CD14-positive monocyte (primary cell): ENCODE measurements at regions not wholly inside any gene's neighbourhood (a gene's known extent, or its start where the extent isn't known, plus 50 kb on each side); places are given as distances from the start of the nearest gene placed in this dataset.

Experiments
- DNase-seq, 3 donors: peaks; one replicate each; pipeline ENCODE4 v3.0.0-alpha.2; 2011 to 2022
- H2AFZ ChIP-seq: 2 replicates; pipeline ENCODE4 v1.6.0; 2012; ENCODE audit warnings: mild to moderate bottlenecking, low read depth, low read length, inconsistent platforms; ENCODE audit not compliant: insufficient read depth, poor library complexity, severe bottlenecking
- H3K27ac ChIP-seq, 2 donors: 1 replicate in 1 of 2; 2 replicates in 1 of 2; pipeline ENCODE4 v1.5.1; 2012 to 2013; ENCODE audit warnings: low read length in 2 of 2, control low read depth in 1 of 2, inconsistent platforms in 1 of 2, low read depth in 1 of 2, mild to moderate bottlenecking in 1 of 2
- H3K27me3 ChIP-seq, 2 donors: one replicate each; pipeline versions ENCODE4 v1.6.0 to v1.6.1; 2011 to 2013; ENCODE audit warnings: low read length in 2 of 2; ENCODE audit not compliant: control insufficient read depth in 2 of 2, insufficient read depth in 2 of 2
- H3K36me3 ChIP-seq, 2 donors: replicated peaks in 1 of 2; 1 replicate in 1 of 2; 2 replicates in 1 of 2; pipeline versions ENCODE4 v1.5.1 to v1.6.1; 2012 to 2013; ENCODE audit warnings: low read length in 2 of 2, control low read depth in 1 of 2, inconsistent platforms in 1 of 2, mild to moderate bottlenecking in 1 of 2; ENCODE audit not compliant: insufficient read depth in 2 of 2, control insufficient read depth in 1 of 2
- H3K4me1 ChIP-seq, 2 donors: 1 replicate in 1 of 2; 2 replicates in 1 of 2; pipeline versions ENCODE4 v1.5.1 to v1.6.1; 2012 to 2013; ENCODE audit warnings: low read length in 2 of 2, control low read depth in 1 of 2, inconsistent platforms in 1 of 2, mild to moderate bottlenecking in 1 of 2, moderate library complexity in 1 of 2; ENCODE audit not compliant: insufficient read depth in 2 of 2, control insufficient read depth in 1 of 2
- H3K4me2 ChIP-seq: replicated peaks from 2 replicates; pipeline ENCODE3; 2012; ENCODE audit warnings: low read length, moderate library complexity, mild to moderate bottlenecking; ENCODE audit not compliant: poor library complexity, severe bottlenecking; ENCODE audit errors: extremely low read depth
- H3K4me3 ChIP-seq, 3 experiments: fragments of 200-600 bp in 1 of 3; sonication (generic) in 1 of 3; replicated peaks in 1 of 3; 1 replicate in 2 of 3; 2 replicates in 1 of 3; pipeline ENCODE4 v1.5.1; 2011 to 2013; ENCODE audit warnings: low read length in 3 of 3, mild to moderate bottlenecking in 3 of 3, control low read depth in 2 of 3, low read depth in 2 of 3, inconsistent platforms in 1 of 3, moderate library complexity in 1 of 3
- H3K79me2 ChIP-seq: 2 replicates; pipeline ENCODE4 v1.6.0; 2012; ENCODE audit warnings: mild to moderate bottlenecking, control low read depth, inconsistent platforms, low read length, moderate library complexity; ENCODE audit not compliant: insufficient read depth
- H3K9ac ChIP-seq: 2 replicates; pipeline ENCODE4 v1.6.0; 2017; ENCODE audit warnings: low read length, mild to moderate bottlenecking; ENCODE audit not compliant: insufficient read depth, poor library complexity, severe bottlenecking
- H3K9me3 ChIP-seq, 2 donors: replicated peaks in 1 of 2; 1 replicate in 1 of 2; 2 replicates in 1 of 2; pipeline versions ENCODE4 v1.5.1 to v1.6.1; 2012 to 2013; ENCODE audit warnings: low read length in 2 of 2, control low read depth in 1 of 2; ENCODE audit not compliant: control insufficient read depth in 1 of 2, insufficient read depth in 1 of 2
- H4K20me1 ChIP-seq: 2 replicates; pipeline ENCODE4 v1.6.0; 2012; ENCODE audit warnings: mild to moderate bottlenecking, low read length, control low read depth, moderate library complexity; ENCODE audit not compliant: insufficient read depth
- H3K27ac Mint-ChIP-seq, 7 donors: one replicate each; pipeline ENCODE4 v1.8.0; 2020; ENCODE audit warnings: mild to moderate bottlenecking in 7 of 7, mixed read lengths in 7 of 7, moderate library complexity in 6 of 7, inconsistent platforms in 2 of 7
- H3K27me3 Mint-ChIP-seq, 3 donors: one replicate each; pipeline ENCODE4 v1.8.0; 2021 to 2022; ENCODE audit warnings: low read depth in 3 of 3, mild to moderate bottlenecking in 3 of 3, mixed read lengths in 3 of 3, moderate library complexity in 3 of 3, inconsistent platforms in 1 of 3
- H3K36me3 Mint-ChIP-seq, 2 donors: one replicate each; pipeline ENCODE4 v1.8.0; 2020; ENCODE audit warnings: mixed read lengths in 2 of 2, inconsistent platforms in 1 of 2, mild to moderate bottlenecking in 1 of 2
- H3K4me1 Mint-ChIP-seq: one replicate; pipeline ENCODE4 v1.8.0; 2020; ENCODE audit warnings: mild to moderate bottlenecking, mixed read lengths
- H3K4me3 Mint-ChIP-seq, 2 donors: one replicate each; pipeline ENCODE4 v1.8.0; 2020; ENCODE audit warnings: mild to moderate bottlenecking in 2 of 2, mixed read lengths in 2 of 2, moderate library complexity in 1 of 2
- H3K9me3 Mint-ChIP-seq, 7 donors: one replicate each; pipeline ENCODE4 v1.8.0; 2020 to 2022; ENCODE audit warnings: mixed read lengths in 7 of 7, mild to moderate bottlenecking in 6 of 7, moderate library complexity in 6 of 7, inconsistent platforms in 2 of 7
- CTCF ChIP-seq: fragments of 200-600 bp; IDR thresholded peaks from one replicate; pipeline ENCODE4 v1.8.0; 2022; ENCODE audit warnings: antibody characterized with exemption, mild to moderate bottlenecking
- WGBS: methylation state at CpG from one replicate; pipeline ENCODE4 v1.1.5; 2013; ENCODE audit warnings: missing lambda C conversion rate; ENCODE audit not compliant: insufficient coverage; 5-methylcytosine and 5-hydroxymethylcytosine counted together
- intact Hi-C, 2 donors: fragments of 100-400 bp; cut with micrococcal nuclease; formaldehyde crosslinking; loops; one replicate each; pipeline versions ENCODE4 v1.15.0 to v1.15.1; 2023

- Histone ChIP-seq H2AFZ (no peak overlapping the region), H3K4me2 (no peak overlapping the region), H3K9me3 (no peaks in the 10 kb centered on the region), H3K36me3 (no peaks in the 10 kb centered on the region), H3K27me3 (no peaks in the 10 kb centered on the region), H4K20me1 (no peaks in the 10 kb centered on the region), H3K27ac (no peak overlapping the region), H3K4me3 (no peak overlapping the region), H3K79me2 (no peaks in the 10 kb centered on the region), H3K4me1 (no peaks in the 10 kb centered on the region), H3K9ac (no peak overlapping the region)
- Mint-ChIP-seq H3K4me3 (no peak overlapping the region), H3K9me3 (no peaks in the 10 kb centered on the region), H3K27me3 (peaks cover 1 to 2% (median 2%) of the 10 kb centered on the region in 3 donors), H3K27ac (no peak overlapping the region), H3K36me3 (no peaks in the 10 kb centered on the region), H3K4me1 (no peaks in the 10 kb centered on the region)
- no peak for DNase-seq
- 83% methylated on average over 1 of the region's 1 CpG for WGBS
- TF ChIP-seq CTCF: no peak
- intact Hi-C loops: no loop called here
Observed at GRCh38 chr18:42157420-42157819, 202.4 kb downstream of the PIK3C3 start.

- Mint-ChIP-seq H3K4me1 (no peaks in the 10 kb centered on the region), H3K36me3 (no peaks in the 10 kb centered on the region), H3K27me3 (peaks cover 0 to 2% (median 1%) of the 10 kb centered on the region in 3 donors), H3K27ac (no peak overlapping the region), H3K4me3 (no peak overlapping the region), H3K9me3 (no peaks in the 10 kb centered on the region)
- no peaks in the 10 kb centered on the region for H3K36me3 ChIP-seq
- TF ChIP-seq CTCF: no peak
- H4K20me1 ChIP-seq: no peaks in the 10 kb centered on the region
- H3K4me3 ChIP-seq: no peak overlapping the region
- no peaks in the 10 kb centered on the region for H3K4me1 ChIP-seq
- no peaks in the 10 kb centered on the region for H3K27me3 ChIP-seq
- DNase-seq: no peak
- no peak overlapping the region for H3K27ac ChIP-seq
- intact Hi-C loops: no loop called here
- H3K79me2 ChIP-seq: no peaks in the 10 kb centered on the region
- H3K4me2 ChIP-seq: no peak overlapping the region
- no peak overlapping the region for H3K9ac ChIP-seq
- H3K9me3 ChIP-seq: no peaks in the 10 kb centered on the region
- no peak overlapping the region for H2AFZ ChIP-seq
- 89% methylated on average over 1 of the region's 2 CpGs for WGBS
Observed at GRCh38 chr18:42157878-42158277, 202.8 kb downstream of the PIK3C3 start.
